ENCODE measurements at regions not wholly inside any gene's neighbourhood (a gene's known extent, or its start where the extent isn't known, plus 50 kb on each side); places are given as distances from the start of the nearest gene placed in this dataset.

DNA sequence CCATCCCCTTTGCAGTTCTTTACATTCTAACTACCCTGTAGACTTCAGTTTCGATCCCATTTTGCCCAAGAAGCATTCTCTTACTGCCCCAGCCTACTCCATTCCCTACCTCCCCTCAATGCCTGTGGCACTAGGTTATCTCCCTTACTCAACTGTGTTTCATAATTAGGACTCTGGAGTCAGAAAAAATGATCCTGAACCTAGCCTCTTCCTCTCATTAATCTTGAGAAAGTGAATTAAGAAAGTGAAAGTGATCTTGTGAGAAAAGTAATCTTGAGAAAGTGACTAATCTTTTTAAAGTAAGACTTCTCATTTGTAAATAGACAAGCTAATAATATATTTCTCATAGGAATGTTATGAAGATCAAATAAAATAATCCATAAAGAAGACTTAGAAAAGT is 444.0 kb upstream of the TRPC7 start:
- WGBS, 2 donors: 89 to 91% methylated on average over 1 of the region's 1 CpG
- intact Hi-C loops (cut with DNase I; ENCODE audit: low total_unique reads): no loop called here
- no peak overlapping the region for H3K4me3 ChIP-seq (ENCODE audit: low read depth, poor library complexity, severe bottlenecking)
- TF ChIP-seq POLR2A (IDR thresholded peaks at IDR 0.05): no peak
- TF ChIP-seq, protein P1, sequence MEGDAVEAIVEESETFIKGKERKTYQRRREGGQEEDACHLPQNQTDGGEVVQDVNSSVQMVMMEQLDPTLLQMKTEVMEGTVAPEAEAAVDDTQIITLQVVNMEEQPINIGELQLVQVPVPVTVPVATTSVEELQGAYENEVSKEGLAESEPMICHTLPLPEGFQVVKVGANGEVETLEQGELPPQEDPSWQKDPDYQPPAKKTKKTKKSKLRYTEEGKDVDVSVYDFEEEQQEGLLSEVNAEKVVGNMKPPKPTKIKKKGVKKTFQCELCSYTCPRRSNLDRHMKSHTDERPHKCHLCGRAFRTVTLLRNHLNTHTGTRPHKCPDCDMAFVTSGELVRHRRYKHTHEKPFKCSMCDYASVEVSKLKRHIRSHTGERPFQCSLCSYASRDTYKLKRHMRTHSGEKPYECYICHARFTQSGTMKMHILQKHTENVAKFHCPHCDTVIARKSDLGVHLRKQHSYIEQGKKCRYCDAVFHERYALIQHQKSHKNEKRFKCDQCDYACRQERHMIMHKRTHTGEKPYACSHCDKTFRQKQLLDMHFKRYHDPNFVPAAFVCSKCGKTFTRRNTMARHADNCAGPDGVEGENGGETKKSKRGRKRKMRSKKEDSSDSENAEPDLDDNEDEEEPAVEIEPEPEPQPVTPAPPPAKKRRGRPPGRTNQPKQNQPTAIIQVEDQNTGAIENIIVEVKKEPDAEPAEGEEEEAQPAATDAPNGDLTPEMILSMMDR (IDR thresholded peaks at IDR 0.05): no peak
- no peak for DNase-seq (ENCODE audit: low spot score in 2 of 2)

DNA sequence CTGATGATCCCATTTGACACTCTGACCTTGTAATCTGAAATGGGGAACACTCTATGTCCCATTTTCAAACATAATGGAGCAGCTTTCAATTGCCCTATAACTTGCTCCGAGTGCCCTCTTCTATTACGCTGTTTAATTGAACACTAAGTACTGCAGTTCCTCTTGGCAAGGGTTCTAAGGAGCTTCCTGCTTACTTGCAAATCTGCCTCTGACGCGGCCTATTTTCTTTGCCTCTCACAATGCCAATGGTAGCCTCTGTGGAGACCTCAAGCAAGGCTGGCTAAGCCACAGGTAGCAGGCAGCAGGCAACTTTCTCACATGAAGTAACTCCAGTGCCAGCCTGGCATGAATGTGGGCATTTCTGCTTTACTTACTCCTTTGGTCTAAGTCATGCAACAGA is 443.4 kb upstream of the TRPC7 start:
- no peak for TF ChIP-seq POLR2A (IDR thresholded peaks at IDR 0.05)
- TF ChIP-seq, protein P1 (IDR thresholded peaks at IDR 0.05): no peak
- intact Hi-C loops (cut with DNase I; ENCODE audit: low total_unique reads): no loop called here
- no peak overlapping the region for H3K4me3 ChIP-seq (ENCODE audit: low read depth, poor library complexity, severe bottlenecking)
- no peak for DNase-seq (ENCODE audit: low spot score in 2 of 2)
- WGBS, 2 donors: 66 to 72% methylated on average over 4 of the region's 4 CpGs

DNA sequence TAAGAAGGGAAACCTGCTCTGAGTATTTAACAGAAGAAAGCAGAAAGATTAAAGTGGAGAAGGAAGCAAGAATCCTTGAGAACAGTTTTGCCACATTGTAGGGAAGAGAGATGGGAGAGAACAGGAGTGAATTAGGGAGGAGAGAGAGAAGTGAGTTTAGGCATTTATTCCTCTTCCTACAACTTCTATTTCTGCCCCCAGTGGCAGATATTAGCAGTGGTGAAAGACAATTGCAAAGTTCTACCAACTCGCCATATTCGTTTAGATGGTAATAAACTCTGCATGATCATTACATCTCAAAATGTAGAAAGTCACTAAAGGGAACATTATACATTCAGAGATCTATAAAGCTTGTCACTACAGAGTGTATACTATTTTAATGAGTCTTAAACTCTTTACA is 440.1 kb upstream of the TRPC7 start:
- intact Hi-C loops (cut with DNase I; ENCODE audit: low total_unique reads): no loop called here
- TF ChIP-seq, protein P1 (IDR thresholded peaks at IDR 0.05): no peak
- TF ChIP-seq POLR2A (IDR thresholded peaks at IDR 0.05): no peak
- no peak for DNase-seq (ENCODE audit: low spot score in 2 of 2)
- no peak overlapping the region for H3K4me3 ChIP-seq (ENCODE audit: low read depth, poor library complexity, severe bottlenecking)
- WGBS, 2 donors: 88 to 90% methylated on average over 2 of the region's 2 CpGs

DNA sequence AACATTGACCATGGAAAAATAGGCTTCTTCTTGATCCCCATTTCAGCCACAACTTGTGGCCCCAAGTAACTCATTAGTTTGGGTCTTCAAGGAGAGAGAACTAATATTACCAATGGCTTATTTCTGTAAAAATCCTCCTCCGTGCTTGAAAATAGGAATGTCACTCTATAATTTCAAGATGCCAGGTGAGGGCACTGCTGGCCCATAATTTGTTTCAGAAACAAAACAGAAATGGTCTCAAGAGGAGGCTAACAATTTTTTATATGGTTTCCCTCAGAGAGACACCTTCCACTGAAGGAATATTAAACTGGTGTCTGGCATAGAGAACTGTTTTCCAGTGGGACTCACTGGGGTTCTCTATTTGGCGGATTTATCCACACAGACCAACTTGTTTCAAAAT is 437.0 kb upstream of the TRPC7 start:
- no peak overlapping the region for H3K4me3 ChIP-seq (ENCODE audit: low read depth, poor library complexity, severe bottlenecking)
- intact Hi-C loops (cut with DNase I; ENCODE audit: low total_unique reads): no loop called here
- 37 to 56% methylated on average over 2 of the region's 2 CpGs for WGBS, 2 donors
- no peak for DNase-seq (ENCODE audit: low spot score in 2 of 2)
- TF ChIP-seq, protein P1 (IDR thresholded peaks at IDR 0.05): no peak
- no peak for TF ChIP-seq POLR2A (IDR thresholded peaks at IDR 0.05)

DNA sequence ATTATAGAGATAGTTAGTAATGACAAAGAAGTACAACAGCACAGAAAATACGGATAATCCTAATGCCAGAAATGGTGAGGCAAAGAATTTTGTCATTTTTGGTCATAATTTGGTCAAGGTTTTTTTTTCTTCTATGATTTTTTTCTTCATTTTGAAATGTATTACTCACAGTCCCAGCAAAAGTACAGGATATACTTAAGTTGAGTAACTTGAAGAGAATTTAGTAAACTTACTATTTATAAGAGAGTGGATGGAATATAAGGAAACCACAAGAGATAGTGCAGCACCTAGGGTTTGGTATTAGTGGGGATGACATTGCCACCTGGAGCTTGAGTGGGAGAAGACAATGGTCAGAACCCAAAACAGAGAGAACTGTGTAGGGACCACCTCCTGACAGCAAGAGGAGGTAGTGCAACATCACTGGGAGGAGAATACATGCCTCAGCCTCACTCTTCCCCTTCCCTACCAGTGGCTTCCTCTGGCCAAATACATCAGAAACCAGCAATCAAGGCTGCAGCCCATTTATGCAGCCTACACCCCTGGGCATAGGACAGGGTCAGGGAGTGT is 434.5 kb upstream of the TRPC7 start:
- intact Hi-C loops (cut with DNase I; ENCODE audit: low total_unique reads): no loop called here
- DNase-seq (ENCODE audit: low spot score in 2 of 2): no peak
- WGBS, 2 donors: 73 to 78% methylated on average over 1 of the region's 1 CpG
- no peak for TF ChIP-seq POLR2A (IDR thresholded peaks at IDR 0.05)
- TF ChIP-seq, protein P1 (IDR thresholded peaks at IDR 0.05): no peak
- H3K4me3 ChIP-seq (ENCODE audit: low read depth, poor library complexity, severe bottlenecking): no peak overlapping the region

DNA sequence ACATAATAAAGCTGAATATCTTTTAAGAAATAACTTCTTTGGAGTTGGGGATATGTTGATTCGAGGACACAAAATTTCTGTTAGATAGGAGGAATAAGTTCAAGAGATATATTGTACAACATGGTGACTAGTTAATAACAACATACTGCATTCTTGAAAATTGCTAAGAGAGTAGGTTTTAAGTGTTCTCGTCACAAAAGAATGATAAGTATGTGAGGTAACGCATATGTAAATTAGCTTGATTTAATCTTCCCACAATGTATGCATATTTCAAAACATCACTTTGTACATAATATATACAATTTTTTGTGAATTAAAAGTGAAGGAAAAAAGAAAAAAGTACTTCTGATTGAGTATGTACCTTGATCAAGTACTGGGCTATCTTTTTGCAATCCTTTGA is 428.0 kb upstream of the TRPC7 start:
- no peak for TF ChIP-seq POLR2A (IDR thresholded peaks at IDR 0.05)
- TF ChIP-seq, protein P1 (IDR thresholded peaks at IDR 0.05): no peak
- intact Hi-C loops (cut with DNase I; ENCODE audit: low total_unique reads): no loop called here

More for the DNA sequence above, 428.0 kb upstream of the TRPC7 start:
- 71 to 73% methylated on average over 3 of the region's 3 CpGs for WGBS, 2 donors
- no peak for DNase-seq (ENCODE audit: low spot score in 2 of 2)
- no peak overlapping the region for H3K4me3 ChIP-seq (ENCODE audit: low read depth, poor library complexity, severe bottlenecking)

Measured in lower leg skin (tissue), 4 donors.